HEK293 (cell line): ENCODE measurements at regions not wholly inside any gene's neighbourhood (a gene's known extent, or its start where the extent isn't known, plus 50 kb on each side); places are given as distances from the start of the nearest gene placed in this dataset.

ENCODE experiments used
- CTCF ChIA-PET: fragments of 350-600 bp; formaldehyde crosslinking; extraction: SDS; loops from one replicate; lab custom pipeline; 2021; ENCODE audit warnings: antibody characterized with exemption; lab: Yijun Ruan, JAX
- POLR2A ChIA-PET: fragments of 300-600 bp; formaldehyde crosslinking; extraction: SDS; loops from one replicate; lab custom pipeline; 2020; ENCODE audit warnings: antibody characterized with exemption, inconsistent platforms; lab: Yijun Ruan, JAX
- H3K27ac ChIP-seq: fragments of 200-500 bp; sonication (Bioruptor generic); 2 replicates; pipeline ENCODE4 v1.5.1; 2014; ENCODE audit warnings: low read depth, low read length, control low read depth, inconsistent platforms; ENCODE audit errors: extremely low read depth
- H3K36me3 ChIP-seq, 2 experiments: fragments of 200-500 bp in 1 of 2; sonication (Bioruptor generic) in 1 of 2; 1 replicate in 1 of 2; 2 replicates in 1 of 2; pipeline ENCODE4 v1.5.1; 2014 to 2017; ENCODE audit warnings: inconsistent platforms in 2 of 2, low read length in 2 of 2; ENCODE audit not compliant: control insufficient read depth in 2 of 2, insufficient read depth in 1 of 2
- H3K4me1 ChIP-seq: fragments of 200-500 bp; sonication (Bioruptor generic); 2 replicates; pipeline ENCODE4 v1.5.1; 2014; ENCODE audit warnings: mild to moderate bottlenecking, low read length, inconsistent platforms; ENCODE audit not compliant: control insufficient read depth, insufficient read depth
- H3K4me3 ChIP-seq: 2 replicates; pipeline ENCODE4 v1.5.1; 2011; ENCODE audit warnings: low read depth, mild to moderate bottlenecking, control low read depth, low read length, moderate library complexity
- H3K9me3 ChIP-seq: fragments of 200-500 bp; sonication (Bioruptor generic); 2 replicates; pipeline ENCODE4 v1.5.1; 2014; ENCODE audit warnings: low read depth, low read length, inconsistent platforms; ENCODE audit not compliant: control insufficient read depth, insufficient read depth
- BCL11A ChIP-seq: fragments of 450-650 bp; formaldehyde crosslinking; IDR thresholded peaks from 2 replicates; pipeline ENCODE4 v1.5.1; 2016; ENCODE audit warnings: low read depth, missing biosample characterization, missing genetic modification characterization
- GLI4 ChIP-seq: fragments of 450-650 bp; formaldehyde crosslinking; IDR thresholded peaks from 2 replicates; pipeline ENCODE4 v1.5.1; 2016; ENCODE audit warnings: missing biosample characterization, missing genetic modification characterization
- GLIS1 ChIP-seq: fragments of 450-650 bp; formaldehyde crosslinking; IDR thresholded peaks from 2 replicates; pipeline ENCODE4 v1.5.1; 2016; ENCODE audit warnings: missing biosample characterization, missing genetic modification characterization
- HOXC10 ChIP-seq: sonication (generic); formaldehyde crosslinking; IDR thresholded peaks from 2 replicates; pipeline ENCODE4 v1.8.1; 2023; ENCODE audit warnings: mild to moderate bottlenecking, missing genetic modification reagents
- KLF8 ChIP-seq: fragments of 450-650 bp; formaldehyde crosslinking; IDR thresholded peaks from 2 replicates; pipeline ENCODE4 v1.5.1; 2016; ENCODE audit warnings: missing biosample characterization, missing genetic modification characterization
- PRDM6 ChIP-seq: fragments of 450-650 bp; formaldehyde crosslinking; IDR thresholded peaks from 2 replicates; pipeline ENCODE4 v1.5.1; 2017; ENCODE audit warnings: missing biosample characterization, missing genetic modification characterization
- REST ChIP-seq: fragments of 450-650 bp; formaldehyde crosslinking; IDR thresholded peaks from 2 replicates; pipeline ENCODE4 v1.5.1; 2016; ENCODE audit warnings: missing biosample characterization, missing genetic modification characterization
- SCRT1 ChIP-seq: fragments of 450-650 bp; formaldehyde crosslinking; IDR thresholded peaks from 2 replicates; pipeline ENCODE4 v1.5.1; 2016; ENCODE audit warnings: missing biosample characterization, missing genetic modification characterization, borderline replicate concordance
- SP2 ChIP-seq: fragments of 450-650 bp; formaldehyde crosslinking; IDR thresholded peaks from 2 replicates; pipeline ENCODE4 v1.5.1; 2016; ENCODE audit warnings: missing biosample characterization, missing genetic modification characterization
- ZNF157 ChIP-seq: fragments of 450-650 bp; formaldehyde crosslinking; IDR thresholded peaks from 2 replicates; pipeline ENCODE4 v1.5.1; 2016; ENCODE audit warnings: missing biosample characterization, missing genetic modification characterization
- ZNF169 ChIP-seq: fragments of 450-650 bp; formaldehyde crosslinking; IDR thresholded peaks from 2 replicates; pipeline ENCODE4 v1.5.1; 2016; ENCODE audit warnings: missing biosample characterization, missing genetic modification characterization
- ZNF350 ChIP-seq: fragments of 450-650 bp; formaldehyde crosslinking; IDR thresholded peaks from 2 replicates; pipeline ENCODE4 v1.5.0; 2017; ENCODE audit warnings: missing biosample characterization, mild to moderate bottlenecking, missing genetic modification characterization
- ZNF37A ChIP-seq: fragments of 450-650 bp; IDR thresholded peaks from 2 replicates; pipeline ENCODE4 v1.5.1; 2018; ENCODE audit warnings: missing biosample characterization, missing genetic modification characterization
- ZNF426 ChIP-seq: fragments of 450-650 bp; formaldehyde crosslinking; IDR thresholded peaks from 2 replicates; pipeline ENCODE4 v1.5.1; 2017; ENCODE audit warnings: missing biosample characterization, missing genetic modification characterization, mild to moderate bottlenecking, inconsistent platforms, moderate library complexity
- ZNF518A ChIP-seq: fragments of 450-650 bp; formaldehyde crosslinking; conservative IDR thresholded peaks from 2 replicates; pipeline ENCODE4 v1.5.1; 2016; ENCODE audit warnings: low read depth, missing biosample characterization, missing genetic modification characterization
- ZNF548 ChIP-seq: fragments of 450-650 bp; formaldehyde crosslinking; IDR thresholded peaks from 2 replicates; pipeline ENCODE4 v1.5.1; 2016; ENCODE audit warnings: missing biosample characterization, missing genetic modification characterization
- ZNF585B ChIP-seq: fragments of 450-650 bp; formaldehyde crosslinking; IDR thresholded peaks from 2 replicates; pipeline ENCODE4 v1.5.1; 2016; ENCODE audit warnings: missing biosample characterization, missing genetic modification characterization
- ZNF639 ChIP-seq: fragments of 450-650 bp; formaldehyde crosslinking; IDR thresholded peaks from 2 replicates; pipeline ENCODE4 v1.5.1; 2016; ENCODE audit warnings: missing biosample characterization, missing genetic modification characterization
- ZNF645 ChIP-seq: fragments of 450-650 bp; formaldehyde crosslinking; IDR thresholded peaks from 2 replicates; pipeline ENCODE4; 2016; ENCODE audit warnings: missing biosample characterization, missing genetic modification characterization
- ZNF664 ChIP-seq: fragments of 450-650 bp; formaldehyde crosslinking; IDR thresholded peaks from 2 replicates; pipeline ENCODE4 v1.5.1; 2016; ENCODE audit warnings: missing biosample characterization, missing genetic modification characterization
- ZNF777 ChIP-seq: fragments of 450-650 bp; formaldehyde crosslinking; IDR thresholded peaks from 2 replicates; pipeline ENCODE4 v1.5.1; 2017; ENCODE audit warnings: missing biosample characterization, missing genetic modification characterization, borderline replicate concordance
- ZSCAN4 ChIP-seq: fragments of 450-650 bp; formaldehyde crosslinking; IDR thresholded peaks from 2 replicates; pipeline ENCODE4 v1.5.1; 2017; ENCODE audit warnings: missing biosample characterization, missing genetic modification characterization

GRCh38 chr1:102099916-102100315 is 103.2 kb upstream of the OLFM3 start:
- no peak overlapping the region for H3K4me3 ChIP-seq
- no peaks in the 10 kb centered on the region for H3K4me1 ChIP-seq
- CTCF ChIA-PET: no interaction called here
- no peak overlapping the region for H3K27ac ChIP-seq
- TF ChIP-seq ZNF777 (tag by site-specific recombination): no peak
- TF ChIP-seq ZSCAN4 (tag by site-specific recombination): no peak
- no peak for TF ChIP-seq SP2 (tag by site-specific recombination)
- no peak for TF ChIP-seq ZNF518A (tag by site-specific recombination)
- TF ChIP-seq ZNF37A (tag by site-specific recombination): no peak
- TF ChIP-seq ZNF350 (tag by site-specific recombination): no peak
- no peak for TF ChIP-seq ZNF585B (tag by site-specific recombination)
- no peak for TF ChIP-seq ZNF426 (tag by site-specific recombination)
- no peak for TF ChIP-seq ZNF157 (tag by site-specific recombination)
- TF ChIP-seq ZNF169 (tag by site-specific recombination): no peak
- TF ChIP-seq ZNF664: no peak
- TF ChIP-seq GLIS1: no peak
- TF ChIP-seq ZNF645 (tag by site-specific recombination): no peak
- no peak for TF ChIP-seq ZNF639 (tag by site-specific recombination)
- no peaks in the 10 kb centered on the region for H3K9me3 ChIP-seq
- H3K36me3 ChIP-seq: no peaks in the 10 kb centered on the region
- POLR2A ChIA-PET: no interaction called here

GRCh38 chr1:102098536-102098935 is 101.8 kb upstream of the OLFM3 start:
- Histone ChIP-seq H3K4me1 (no peaks in the 10 kb centered on the region), H3K27ac (no peak overlapping the region), H3K9me3 (no peaks in the 10 kb centered on the region), H3K4me3 (no peak overlapping the region), H3K36me3 (no peaks in the 10 kb centered on the region)
- ChIA-PET CTCF (no interaction called here), POLR2A (no interaction called here)
- no peak for TF ChIP-seq KLF8
- TF ChIP-seq SCRT1 (tag by site-specific recombination): no peak
- no peak for TF ChIP-seq REST (tag by site-specific recombination)
- TF ChIP-seq BCL11A (tag by site-specific recombination): no peak
- TF ChIP-seq PRDM6 (tag by site-specific recombination): no peak
- no peak for TF ChIP-seq ZNF548 (tag by site-specific recombination)
- TF ChIP-seq ZNF350 (tag by site-specific recombination): no peak
- TF ChIP-seq HOXC10 (CRISPR knock-in tag): no peak
- no peak for TF ChIP-seq GLI4 (tag by site-specific recombination)
